SH-SY5Y (cell line): ENCODE measurements at regions not wholly inside any gene's neighbourhood (a gene's known extent, or its start where the extent isn't known, plus 50 kb on each side); places are given as distances from the start of the nearest gene placed in this dataset.

Source experiments
- GATA2 ChIP-seq: IDR thresholded peaks from 2 replicates; pipeline ENCODE4 v1.6.1; 2011; ENCODE audit warnings: mild to moderate bottlenecking, low read depth, low read length
- GATA3 ChIP-seq: IDR thresholded peaks from 2 replicates; pipeline ENCODE4 v1.6.1; 2011; ENCODE audit warnings: low read depth, mild to moderate bottlenecking, low read length, moderate library complexity

DNA sequence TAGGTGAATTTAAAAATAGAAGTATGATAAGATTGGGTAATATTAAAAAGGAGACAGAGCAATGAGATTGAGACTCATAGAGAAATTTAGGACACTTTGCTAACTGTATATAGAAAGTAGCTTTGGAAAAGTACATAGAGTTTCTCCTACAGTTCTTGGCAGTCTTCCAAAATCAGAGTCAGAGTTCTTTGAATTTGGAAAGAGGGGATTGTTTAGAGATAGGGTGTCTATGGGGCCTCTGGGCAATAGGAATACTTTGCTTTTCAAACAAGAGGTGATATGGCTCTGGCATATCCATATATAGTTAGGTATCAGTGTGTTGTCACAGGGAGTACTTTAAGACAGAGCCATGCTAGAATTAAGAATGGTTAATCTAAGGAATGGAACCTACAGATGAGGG is 477.1 kb upstream of the KCNMB2 start:
- TF ChIP-seq GATA2 (no peak), GATA3 (no peak)
